Nephron (organoid): ENCODE measurements at regions not wholly inside any gene's neighbourhood (a gene's known extent, or its start where the extent isn't known, plus 50 kb on each side); places are given as distances from the start of the nearest gene placed in this dataset.

Source experiments
- H3K27ac Mint-ChIP-seq, 3 experiments: 2 replicates each; pipeline ENCODE4 v1.8.0; 2020; ENCODE audit warnings: mixed read lengths in 3 of 3, mild to moderate bottlenecking in 2 of 3, moderate library complexity in 1 of 3
- H3K27me3 Mint-ChIP-seq: 2 replicates; pipeline ENCODE4 v1.8.0; 2021; ENCODE audit warnings: low read depth, mild to moderate bottlenecking, moderate library complexity, mixed read lengths
- H3K36me3 Mint-ChIP-seq: 2 replicates; pipeline ENCODE4 v1.8.0; 2020; ENCODE audit warnings: low read depth, mixed read lengths
- H3K4me1 Mint-ChIP-seq: 2 replicates; pipeline ENCODE4 v1.8.0; 2020; ENCODE audit warnings: mixed read lengths
- H3K4me3 Mint-ChIP-seq, 3 experiments: 2 replicates each; pipeline ENCODE4 v1.8.0; 2020; ENCODE audit warnings: mild to moderate bottlenecking in 3 of 3, mixed read lengths in 3 of 3, moderate library complexity in 2 of 3
- H3K9me3 Mint-ChIP-seq: 2 replicates; pipeline ENCODE4 v1.8.0; 2020; ENCODE audit warnings: mixed read lengths
- TF ChIP-seq, protein P1 (sequence below), 3 experiments: fragments of 200-600 bp; sonication (generic); IDR thresholded peaks; one replicate each; pipeline ENCODE4 v1.5.0; 2021; ENCODE audit warnings: antibody characterized with exemption in 3 of 3; ENCODE audit not compliant: unreplicated experiment in 3 of 3

DNA sequence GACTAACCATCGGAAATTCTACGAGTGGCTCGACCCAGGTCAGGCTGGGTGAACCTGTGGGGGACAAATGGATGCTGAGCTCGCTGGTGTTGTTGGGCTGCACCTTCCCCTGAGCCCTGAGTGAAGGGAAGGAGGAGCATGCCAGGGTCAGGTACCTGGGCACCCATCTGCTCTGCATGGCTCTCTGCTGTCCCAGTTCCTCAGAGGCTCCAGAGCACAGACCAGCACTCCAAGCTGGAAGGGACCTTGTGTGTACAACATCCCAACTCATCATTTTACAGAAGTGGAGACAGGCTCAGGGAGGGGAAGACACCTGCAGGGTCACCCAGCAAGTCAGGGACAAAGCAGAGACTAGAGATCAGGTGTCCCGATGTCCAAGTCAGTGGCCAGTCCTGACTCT, 84.9 kb upstream of the NLRP1 start:
- H3K4me1 Mint-ChIP-seq: peaks cover 12% of the 10 kb centered on the region
- TF ChIP-seq, protein P1, sequence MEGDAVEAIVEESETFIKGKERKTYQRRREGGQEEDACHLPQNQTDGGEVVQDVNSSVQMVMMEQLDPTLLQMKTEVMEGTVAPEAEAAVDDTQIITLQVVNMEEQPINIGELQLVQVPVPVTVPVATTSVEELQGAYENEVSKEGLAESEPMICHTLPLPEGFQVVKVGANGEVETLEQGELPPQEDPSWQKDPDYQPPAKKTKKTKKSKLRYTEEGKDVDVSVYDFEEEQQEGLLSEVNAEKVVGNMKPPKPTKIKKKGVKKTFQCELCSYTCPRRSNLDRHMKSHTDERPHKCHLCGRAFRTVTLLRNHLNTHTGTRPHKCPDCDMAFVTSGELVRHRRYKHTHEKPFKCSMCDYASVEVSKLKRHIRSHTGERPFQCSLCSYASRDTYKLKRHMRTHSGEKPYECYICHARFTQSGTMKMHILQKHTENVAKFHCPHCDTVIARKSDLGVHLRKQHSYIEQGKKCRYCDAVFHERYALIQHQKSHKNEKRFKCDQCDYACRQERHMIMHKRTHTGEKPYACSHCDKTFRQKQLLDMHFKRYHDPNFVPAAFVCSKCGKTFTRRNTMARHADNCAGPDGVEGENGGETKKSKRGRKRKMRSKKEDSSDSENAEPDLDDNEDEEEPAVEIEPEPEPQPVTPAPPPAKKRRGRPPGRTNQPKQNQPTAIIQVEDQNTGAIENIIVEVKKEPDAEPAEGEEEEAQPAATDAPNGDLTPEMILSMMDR (IDR thresholded peaks at IDR 0.05; ENCODE audit: unreplicated experiment in 3 of 3): no peak
- no peak overlapping the region for H3K4me3 Mint-ChIP-seq
- no peaks in the 10 kb centered on the region for H3K36me3 Mint-ChIP-seq
- no peak overlapping the region for H3K27ac Mint-ChIP-seq
- H3K27me3 Mint-ChIP-seq: peaks cover 28% of the 10 kb centered on the region
- no peaks in the 10 kb centered on the region for H3K9me3 Mint-ChIP-seq

DNA sequence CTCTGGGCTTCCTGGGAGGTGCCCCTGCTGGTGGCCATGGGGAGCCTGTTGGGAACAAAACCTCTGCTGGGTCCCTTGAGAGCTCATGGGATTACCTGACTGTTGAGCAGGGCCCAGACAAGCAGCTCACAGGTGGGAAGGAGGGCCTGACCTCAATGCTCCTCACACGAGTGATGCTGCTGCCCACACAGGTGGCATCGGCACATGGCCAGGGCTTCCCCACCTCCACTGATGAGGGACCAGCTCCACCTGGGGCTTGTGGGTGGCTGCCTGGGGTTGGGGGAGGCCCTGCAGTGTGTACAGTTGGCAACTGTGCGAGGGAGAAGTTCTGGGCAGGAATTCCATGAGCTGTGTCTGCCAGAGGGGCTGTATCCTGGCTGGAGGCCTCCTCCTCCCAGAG, 87.8 kb upstream of the NLRP1 start:
- H3K4me1 Mint-ChIP-seq: peaks cover 10% of the 10 kb centered on the region
- H3K4me3 Mint-ChIP-seq: no peak overlapping the region
- H3K9me3 Mint-ChIP-seq: no peaks in the 10 kb centered on the region
- H3K36me3 Mint-ChIP-seq: no peaks in the 10 kb centered on the region
- H3K27me3 Mint-ChIP-seq: peaks cover 20% of the 10 kb centered on the region
- TF ChIP-seq, protein P1 (IDR thresholded peaks at IDR 0.05; ENCODE audit: unreplicated experiment in 3 of 3): no peak
- no peak overlapping the region for H3K27ac Mint-ChIP-seq

DNA sequence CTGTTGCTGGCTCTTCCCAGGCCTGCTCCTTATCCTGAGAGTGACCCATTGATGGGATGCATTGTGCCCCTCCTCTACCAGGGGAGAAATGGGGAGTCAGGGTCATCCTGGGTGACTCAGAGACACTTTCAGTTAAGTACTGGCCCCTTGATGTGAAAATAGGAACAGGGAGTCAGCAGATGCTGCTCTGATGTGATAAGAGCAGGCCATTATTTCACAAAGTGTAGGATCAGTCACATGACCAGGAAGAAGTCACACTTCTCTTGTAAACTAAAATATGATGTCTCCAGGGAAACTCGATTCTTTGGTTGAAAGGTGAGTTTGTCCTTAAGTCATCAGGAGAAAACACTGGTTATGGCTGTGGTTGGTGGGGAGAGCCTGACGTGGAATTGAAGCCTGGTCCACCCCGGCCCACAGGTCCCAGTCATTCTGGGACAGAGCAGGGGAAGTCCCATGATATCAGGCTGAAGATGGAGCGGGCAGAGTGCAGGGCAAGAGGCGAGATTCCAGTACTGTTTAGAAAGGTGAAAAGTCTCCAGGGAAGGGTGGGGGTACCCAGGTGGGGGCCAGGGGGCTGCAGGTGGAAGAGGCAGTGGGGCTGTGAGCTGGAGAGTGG, 88.6 kb upstream of the NLRP1 start:
- H3K4me3 Mint-ChIP-seq: no peak overlapping the region
- no peak overlapping the region for H3K27ac Mint-ChIP-seq
- peaks cover 12% of the 10 kb centered on the region for H3K27me3 Mint-ChIP-seq

DNA sequence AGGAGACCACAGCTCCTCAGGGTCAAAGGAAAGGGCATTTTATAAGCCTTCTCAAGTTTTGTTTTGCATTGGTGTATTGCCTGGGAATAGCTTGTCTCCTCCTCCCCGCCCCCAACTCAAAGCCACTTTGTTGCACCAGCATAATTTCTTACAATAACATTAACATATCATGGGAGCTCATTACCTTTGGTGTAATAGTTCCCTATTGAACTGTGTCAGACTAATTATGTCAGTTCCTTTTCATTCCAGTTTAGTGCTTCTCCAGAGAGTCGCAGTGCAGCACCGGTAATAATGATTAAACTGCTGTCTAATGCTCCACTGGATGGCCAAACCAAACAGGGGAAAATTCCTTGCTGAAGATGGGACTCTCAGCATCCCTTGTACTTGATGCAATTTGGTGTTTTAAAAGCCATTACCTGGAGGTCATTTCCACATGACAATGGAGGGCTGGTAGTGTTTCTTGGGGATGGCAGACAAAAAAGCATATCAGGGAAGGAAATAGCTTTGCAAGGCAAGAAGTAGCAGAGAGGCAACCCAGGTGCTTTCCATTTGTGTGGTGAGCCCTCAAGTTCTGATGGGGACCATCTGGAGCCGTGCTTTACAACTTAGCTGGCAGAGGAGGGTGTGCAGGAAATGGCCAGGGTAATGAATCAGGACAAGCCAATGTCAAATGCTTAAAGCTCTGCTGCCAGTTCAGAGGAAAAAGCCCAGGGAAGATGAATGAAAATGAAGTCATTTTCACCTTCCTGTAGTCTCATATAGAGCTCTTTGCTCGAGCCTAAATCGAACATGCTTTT, 91.5 kb upstream of the NLRP1 start:
- Mint-ChIP-seq H3K4me3 (no peak overlapping the region), H3K9me3 (no peaks in the 10 kb centered on the region), H3K27ac (no peak overlapping the region), H3K27me3 (peaks cover 9% of the 10 kb centered on the region), H3K4me1 (peaks cover 10% of the 10 kb centered on the region), H3K36me3 (no peaks in the 10 kb centered on the region)
- TF ChIP-seq, protein P1 (IDR thresholded peaks at IDR 0.05; ENCODE audit: unreplicated experiment in 3 of 3): no peak

More for the DNA sequence above, 88.6 kb upstream of the NLRP1 start:
- Mint-ChIP-seq H3K9me3 (no peaks in the 10 kb centered on the region), H3K36me3 (no peaks in the 10 kb centered on the region), H3K4me1 (peaks cover 10% of the 10 kb centered on the region)
- TF ChIP-seq, protein P1 (IDR thresholded peaks at IDR 0.05; ENCODE audit: unreplicated experiment in 3 of 3): no peak

DNA sequence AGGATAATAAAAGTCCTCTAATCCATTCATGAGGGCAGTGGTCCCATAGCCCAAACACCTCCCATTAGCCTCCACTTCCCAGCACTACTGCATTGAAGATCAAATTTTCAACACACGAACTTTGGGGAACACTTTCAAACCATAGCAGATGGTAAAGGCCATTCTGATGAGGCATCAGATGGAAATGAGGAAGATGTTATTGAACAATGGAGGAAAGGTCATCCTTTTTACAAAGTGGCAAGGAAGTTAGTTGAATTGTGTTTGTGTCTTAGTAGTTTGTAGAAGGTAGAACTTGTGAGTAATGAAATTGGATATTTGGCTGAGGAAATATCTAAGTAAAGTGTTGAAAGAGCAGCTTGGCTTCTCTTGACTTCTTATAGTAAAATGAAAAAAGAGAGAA, 93.3 kb upstream of the NLRP1 start:
- peaks cover 10% of the 10 kb centered on the region for H3K4me1 Mint-ChIP-seq
- H3K36me3 Mint-ChIP-seq: no peaks in the 10 kb centered on the region
- H3K9me3 Mint-ChIP-seq: no peaks in the 10 kb centered on the region
- TF ChIP-seq, protein P1 (IDR thresholded peaks at IDR 0.05; ENCODE audit: unreplicated experiment in 3 of 3): no peak
- no peak overlapping the region for H3K27ac Mint-ChIP-seq
- H3K4me3 Mint-ChIP-seq: no peak overlapping the region
- H3K27me3 Mint-ChIP-seq: peaks cover 15% of the 10 kb centered on the region
